OCI-LY3 (cell line): ENCODE measurements at regions not wholly inside any gene's neighbourhood (a gene's known extent, or its start where the extent isn't known, plus 50 kb on each side); places are given as distances from the start of the nearest gene placed in this dataset.

ENCODE experiments used
- CTCF ChIP-seq: fragments of 200-600, 300-600 bp; sonication (generic); IDR thresholded peaks from 2 replicates; pipeline ENCODE4 v1.5.1; 2014; ENCODE audit warnings: antibody characterized with exemption, low read length, low read depth
- EZH2phosphoT487 ChIP-seq: fragments of 200-600 bp; shearing (Covaris generic); IDR thresholded peaks from 2 replicates; pipeline ENCODE4 v1.6.1; 2018; ENCODE audit warnings: antibody characterized with exemption, mixed run types, low read depth

- no peak for TF ChIP-seq CTCF
- no peak for TF ChIP-seq EZH2phosphoT487
Measured at GRCh38 chr13:55090612-55091011, 2050.1 kb upstream of the PRR20A start.
